ENCODE measurements at regions not wholly inside any gene's neighbourhood (a gene's known extent, or its start where the extent isn't known, plus 50 kb on each side); places are given as distances from the start of the nearest gene placed in this dataset.

DNA sequence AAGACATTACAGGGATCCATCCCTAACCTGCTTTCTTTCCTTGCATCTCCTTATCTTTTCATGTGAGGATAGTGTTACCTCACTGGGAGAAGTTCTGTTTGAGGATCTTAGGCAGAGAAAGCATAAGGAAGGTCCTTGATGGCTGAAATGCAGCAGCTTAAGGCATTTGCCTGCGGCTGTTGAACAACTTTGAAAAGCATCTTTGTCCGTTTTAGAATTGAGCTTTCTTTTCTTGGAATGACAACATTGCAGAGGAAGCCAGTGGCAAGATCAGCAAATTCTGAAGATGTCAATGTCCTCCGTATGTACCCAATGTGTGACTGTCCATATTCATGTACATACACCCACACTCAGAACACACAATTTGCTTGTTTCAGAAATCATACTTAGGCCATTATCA lies 436.2 kb downstream of the GABRG2 start:
- Mint-ChIP-seq H3K27ac (ENCODE audit: low read depth) (no peak overlapping the region), H3K9me3 (peaks cover 5% of the 10 kb centered on the region), H3K27me3 (no peaks in the 10 kb centered on the region), H3K36me3 (ENCODE audit: insufficient read depth) (no peaks in the 10 kb centered on the region), H3K4me1 (no peaks in the 10 kb centered on the region), H3K4me3 (no peak overlapping the region)
- ATAC-seq (replicated peaks; ENCODE audit: extremely low read depth, poor library complexity, severe bottlenecking) (no peak), DNase-seq (ENCODE audit: low spot score in 2 of 2) (no peak)

DNA sequence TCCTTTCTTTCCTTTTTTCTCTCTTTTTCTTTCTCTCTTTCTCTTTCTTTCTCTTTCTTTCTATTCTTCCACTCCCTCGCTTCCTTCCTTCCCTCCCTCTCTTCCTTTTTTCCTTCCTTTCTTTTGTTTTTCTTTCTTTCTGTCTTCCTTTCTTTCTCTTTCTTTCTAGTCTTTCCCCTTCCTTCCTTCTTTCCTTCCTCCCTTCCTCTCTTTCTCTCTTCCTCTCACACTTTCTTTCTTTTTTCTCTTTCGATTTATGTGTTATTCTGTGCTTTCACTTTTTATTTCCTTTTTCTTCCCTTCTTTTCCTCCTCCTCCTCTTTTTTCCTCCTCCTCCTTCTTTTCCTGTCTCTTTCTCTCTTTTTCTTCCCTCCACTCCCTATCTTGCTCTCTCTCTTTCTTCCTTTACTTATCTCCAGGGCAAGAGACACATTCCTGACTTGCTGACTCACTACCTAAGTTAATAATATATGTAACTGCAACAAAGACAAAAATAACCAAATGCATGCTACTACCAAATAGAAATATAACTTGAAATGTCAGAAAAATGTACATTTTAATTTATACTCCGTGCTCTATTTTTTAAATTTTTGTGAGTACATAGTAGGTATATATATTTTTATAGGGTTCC lies 445.5 kb downstream of the GABRG2 start:
- no peaks in the 10 kb centered on the region for H3K36me3 Mint-ChIP-seq (ENCODE audit: insufficient read depth)
- H3K9me3 Mint-ChIP-seq, result peaks cover 36% of the 10 kb centered on the region
- H3K27me3 Mint-ChIP-seq, result no peaks in the 10 kb centered on the region
- no peak overlapping the region for H3K4me3 Mint-ChIP-seq
- no peak overlapping the region for H3K27ac Mint-ChIP-seq (ENCODE audit: low read depth)
- H3K4me1 Mint-ChIP-seq, result no peaks in the 10 kb centered on the region
- no peak for DNase-seq (ENCODE audit: low spot score in 2 of 2)
- ATAC-seq (replicated peaks; ENCODE audit: extremely low read depth, poor library complexity, severe bottlenecking), result no peak

DNA sequence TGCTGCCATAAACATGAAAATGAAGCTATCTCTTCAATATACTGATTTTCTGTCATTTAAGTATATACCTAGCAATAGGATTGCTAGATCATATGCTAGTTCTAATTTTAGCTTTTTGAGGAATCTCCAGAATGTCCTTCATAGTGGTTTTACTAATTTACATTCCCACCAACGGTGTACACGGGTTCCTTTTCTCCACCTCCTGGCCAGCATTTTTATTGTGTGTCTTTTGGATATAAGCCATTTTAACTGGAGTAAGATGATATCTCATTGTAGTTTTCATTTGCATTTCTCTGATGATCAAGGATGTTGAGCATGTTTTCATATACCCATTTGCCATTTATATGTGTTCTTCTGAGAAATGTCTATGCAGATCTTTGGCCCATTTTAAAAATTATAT lies 446.5 kb downstream of the GABRG2 start:
- peaks cover 42% of the 10 kb centered on the region for H3K9me3 Mint-ChIP-seq
- no peak for ATAC-seq (replicated peaks; ENCODE audit: extremely low read depth, poor library complexity, severe bottlenecking)
- DNase-seq (ENCODE audit: low spot score in 2 of 2), result no peak
- H3K27me3 Mint-ChIP-seq, result no peaks in the 10 kb centered on the region
- H3K27ac Mint-ChIP-seq (ENCODE audit: low read depth), result no peak overlapping the region
- H3K36me3 Mint-ChIP-seq (ENCODE audit: insufficient read depth), result no peaks in the 10 kb centered on the region
- no peak overlapping the region for H3K4me3 Mint-ChIP-seq
- no peaks in the 10 kb centered on the region for H3K4me1 Mint-ChIP-seq

DNA sequence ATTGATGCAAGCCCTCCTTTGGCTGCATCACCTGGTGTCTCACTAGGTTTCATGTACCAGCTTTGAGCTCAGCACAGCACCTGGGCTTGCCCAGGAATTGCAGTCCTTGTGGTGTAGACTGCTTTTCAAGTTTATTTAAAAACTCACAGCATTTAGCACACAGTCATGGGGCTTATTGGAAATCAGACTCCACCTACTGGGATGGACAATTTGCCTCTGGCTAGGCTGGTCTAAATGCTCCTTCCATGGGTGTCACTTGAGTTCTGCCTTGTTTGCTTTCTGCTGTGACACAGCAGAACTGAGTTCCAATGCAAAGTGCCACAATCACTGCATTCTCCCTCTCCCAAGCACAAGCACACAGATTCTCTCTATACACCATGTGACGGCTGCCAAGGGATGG lies 453.3 kb downstream of the GABRG2 start:
- Mint-ChIP-seq H3K4me3 (no peak overlapping the region), H3K9me3 (peaks cover 38% of the 10 kb centered on the region), H3K27me3 (no peaks in the 10 kb centered on the region), H3K36me3 (ENCODE audit: insufficient read depth) (no peaks in the 10 kb centered on the region), H3K27ac (ENCODE audit: low read depth) (no peak overlapping the region), H3K4me1 (no peaks in the 10 kb centered on the region)
- DNase-seq (ENCODE audit: low spot score in 2 of 2), result no peak
- ATAC-seq (replicated peaks; ENCODE audit: extremely low read depth, poor library complexity, severe bottlenecking), result no peak

DNA sequence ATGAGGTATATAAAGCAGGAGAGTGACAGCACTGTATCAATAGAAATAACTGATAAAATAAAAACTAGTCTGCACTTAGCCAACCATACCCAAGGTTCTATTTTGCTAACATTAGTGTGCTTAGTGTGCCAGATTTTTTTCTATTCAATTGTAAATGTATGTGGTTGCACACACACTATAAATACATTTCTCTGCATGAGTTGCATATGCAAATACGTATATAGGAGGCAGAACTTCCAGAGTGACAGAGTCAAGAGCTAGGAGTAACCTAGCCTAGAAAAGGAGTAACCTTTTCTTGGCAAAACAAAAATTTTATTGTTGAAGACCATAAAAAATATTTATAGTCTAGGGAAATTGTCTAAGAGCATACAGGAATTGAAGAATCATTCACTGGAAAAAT lies 461.6 kb downstream of the GABRG2 start:
- DNase-seq (ENCODE audit: low spot score in 2 of 2) (no peak), ATAC-seq (replicated peaks; ENCODE audit: extremely low read depth, poor library complexity, severe bottlenecking) (no peak)
- no peaks in the 10 kb centered on the region for H3K4me1 Mint-ChIP-seq
- peaks cover 23% of the 10 kb centered on the region for H3K9me3 Mint-ChIP-seq
- peaks cover 1% of the 10 kb centered on the region for H3K36me3 Mint-ChIP-seq (ENCODE audit: insufficient read depth)
- H3K27ac Mint-ChIP-seq (ENCODE audit: low read depth), result no peak overlapping the region
- H3K27me3 Mint-ChIP-seq, result no peaks in the 10 kb centered on the region
- no peak overlapping the region for H3K4me3 Mint-ChIP-seq

DNA sequence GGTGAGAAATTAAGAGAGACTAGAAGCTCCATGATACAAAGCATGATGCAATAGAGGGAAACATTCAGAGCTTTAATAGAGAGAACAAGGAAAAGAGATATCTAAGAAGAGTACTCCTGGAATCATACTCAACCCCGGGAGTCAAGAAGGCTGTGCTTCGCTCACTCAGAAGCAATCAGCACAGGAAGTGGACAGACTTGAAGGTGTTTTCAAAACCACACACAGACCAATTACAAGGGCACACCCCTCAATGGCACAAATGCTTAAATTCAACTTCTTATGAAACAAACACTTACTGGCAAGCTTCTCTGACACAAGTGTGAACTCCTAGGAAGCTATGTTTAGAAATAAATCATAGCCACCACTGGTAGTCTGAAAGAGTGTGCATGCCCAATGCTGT lies 462.3 kb downstream of the GABRG2 start:
- Mint-ChIP-seq H3K27ac (ENCODE audit: low read depth) (no peak overlapping the region), H3K4me3 (no peak overlapping the region), H3K36me3 (ENCODE audit: insufficient read depth) (peaks cover 1% of the 10 kb centered on the region), H3K4me1 (no peaks in the 10 kb centered on the region), H3K27me3 (no peaks in the 10 kb centered on the region), H3K9me3 (peaks cover 18% of the 10 kb centered on the region)
- DNase-seq (ENCODE audit: low spot score in 2 of 2), result no peak
- ATAC-seq (replicated peaks; ENCODE audit: extremely low read depth, poor library complexity, severe bottlenecking), result no peak

DNA sequence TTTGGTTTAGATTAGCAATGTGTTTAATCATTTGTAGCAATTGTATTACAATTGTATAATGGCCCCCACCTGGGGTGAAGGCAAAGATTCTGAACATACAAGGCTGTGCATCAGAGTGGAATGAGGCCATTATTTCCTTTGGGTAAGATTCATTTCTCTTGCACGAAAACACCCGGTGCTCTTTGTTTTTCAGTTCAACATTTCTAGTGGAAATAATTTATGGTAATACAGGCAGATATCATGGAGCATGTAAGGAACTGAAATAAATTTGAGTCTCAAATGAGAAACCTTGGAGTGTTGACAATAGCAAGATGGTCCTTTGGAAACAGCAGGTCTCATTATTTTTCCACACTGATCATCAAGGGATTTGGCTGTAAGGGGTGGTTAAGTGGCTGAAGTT lies 475.9 kb downstream of the GABRG2 start:
- DNase-seq (ENCODE audit: low spot score in 2 of 2) (no peak), ATAC-seq (replicated peaks; ENCODE audit: extremely low read depth, poor library complexity, severe bottlenecking) (no peak)
- Mint-ChIP-seq H3K9me3 (peaks cover 6% of the 10 kb centered on the region), H3K27me3 (no peaks in the 10 kb centered on the region), H3K4me3 (no peak overlapping the region), H3K4me1 (no peaks in the 10 kb centered on the region), H3K27ac (ENCODE audit: low read depth) (no peak overlapping the region), H3K36me3 (ENCODE audit: insufficient read depth) (no peaks in the 10 kb centered on the region)

DNA sequence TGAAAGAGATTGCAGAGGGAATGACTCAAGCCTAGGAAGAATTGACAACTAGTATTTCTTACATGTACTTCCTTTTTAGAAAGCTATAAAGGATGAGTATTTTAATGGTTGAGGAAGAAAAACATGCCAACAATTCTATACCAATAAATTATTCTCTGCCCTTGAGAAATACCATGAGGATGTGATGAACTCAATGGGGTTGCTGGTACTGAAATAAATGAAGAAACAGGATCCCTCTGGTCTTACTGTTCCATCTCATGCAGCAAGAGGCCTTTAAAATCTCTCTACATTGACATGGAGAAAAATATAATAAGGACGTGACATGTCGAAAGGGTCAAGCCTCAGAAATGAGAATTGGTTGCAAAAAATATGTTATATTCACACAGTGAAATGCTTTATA lies 477.3 kb downstream of the GABRG2 start:
- no peaks in the 10 kb centered on the region for H3K36me3 Mint-ChIP-seq (ENCODE audit: insufficient read depth)
- H3K27ac Mint-ChIP-seq (ENCODE audit: low read depth), result no peak overlapping the region

DNA sequence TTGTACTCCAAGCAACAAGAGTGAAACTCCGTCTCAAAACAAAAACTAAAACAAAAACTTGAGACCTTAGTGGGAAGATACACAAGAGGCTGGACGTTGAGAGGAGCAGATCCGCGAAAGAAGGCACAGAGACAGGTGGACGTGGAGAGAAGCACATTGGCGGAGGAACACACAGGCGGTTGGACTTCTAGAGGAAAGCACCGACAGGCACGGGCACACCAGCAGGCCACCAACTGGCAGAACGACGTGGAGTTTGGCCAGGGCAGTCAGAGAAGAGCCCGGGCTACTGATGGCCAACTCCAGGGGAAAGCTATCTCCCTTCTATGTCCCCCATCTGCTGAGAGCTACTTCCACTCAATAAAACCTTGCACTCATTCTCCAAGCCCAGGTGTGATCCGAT lies 482.7 kb downstream of the GABRG2 start:
- H3K4me3 Mint-ChIP-seq, result no peak overlapping the region
- DNase-seq (ENCODE audit: low spot score in 2 of 2) (no peak), ATAC-seq (replicated peaks; ENCODE audit: extremely low read depth, poor library complexity, severe bottlenecking) (no peak)
- H3K36me3 Mint-ChIP-seq (ENCODE audit: insufficient read depth), result no peaks in the 10 kb centered on the region
- no peaks in the 10 kb centered on the region for H3K27me3 Mint-ChIP-seq
- no peak overlapping the region for H3K27ac Mint-ChIP-seq (ENCODE audit: low read depth)
- H3K4me1 Mint-ChIP-seq, result no peaks in the 10 kb centered on the region
- peaks cover 15% of the 10 kb centered on the region for H3K9me3 Mint-ChIP-seq

More for the DNA sequence above, 477.3 kb downstream of the GABRG2 start:
- no peak overlapping the region for H3K4me3 Mint-ChIP-seq
- H3K9me3 Mint-ChIP-seq, result peaks cover 9% of the 10 kb centered on the region
- no peaks in the 10 kb centered on the region for H3K4me1 Mint-ChIP-seq
- no peak for ATAC-seq (replicated peaks; ENCODE audit: extremely low read depth, poor library complexity, severe bottlenecking)
- no peaks in the 10 kb centered on the region for H3K27me3 Mint-ChIP-seq
- DNase-seq (ENCODE audit: low spot score in 2 of 2), result no peak

DNA sequence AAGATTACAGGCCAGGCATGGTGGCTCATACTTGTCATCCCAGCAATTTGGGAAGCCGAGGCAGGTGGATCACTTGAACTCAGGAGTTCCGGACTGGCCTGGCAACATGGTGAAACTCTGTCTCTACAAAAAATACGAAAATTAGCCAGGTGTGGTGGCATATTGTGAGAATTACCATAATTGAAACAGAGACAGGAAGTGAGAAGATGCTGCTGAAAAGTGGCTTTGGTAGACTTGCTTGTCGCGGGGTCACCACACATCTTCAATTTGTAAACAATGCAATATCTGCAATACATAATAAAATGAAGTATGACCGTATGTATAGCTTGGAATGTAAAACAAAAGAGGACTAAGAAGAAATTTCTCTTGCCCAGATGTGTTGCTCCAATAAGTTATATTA lies 490.5 kb downstream of the GABRG2 start:
- H3K4me1 Mint-ChIP-seq, result no peaks in the 10 kb centered on the region
- no peak for ATAC-seq (replicated peaks; ENCODE audit: extremely low read depth, poor library complexity, severe bottlenecking)
- no peak for DNase-seq (ENCODE audit: low spot score in 2 of 2)
- H3K36me3 Mint-ChIP-seq (ENCODE audit: insufficient read depth), result no peaks in the 10 kb centered on the region
- H3K9me3 Mint-ChIP-seq, result peaks cover 5% of the 10 kb centered on the region
- H3K4me3 Mint-ChIP-seq, result no peak overlapping the region
- no peak overlapping the region for H3K27ac Mint-ChIP-seq (ENCODE audit: low read depth)
- H3K27me3 Mint-ChIP-seq, result no peaks in the 10 kb centered on the region

DNA sequence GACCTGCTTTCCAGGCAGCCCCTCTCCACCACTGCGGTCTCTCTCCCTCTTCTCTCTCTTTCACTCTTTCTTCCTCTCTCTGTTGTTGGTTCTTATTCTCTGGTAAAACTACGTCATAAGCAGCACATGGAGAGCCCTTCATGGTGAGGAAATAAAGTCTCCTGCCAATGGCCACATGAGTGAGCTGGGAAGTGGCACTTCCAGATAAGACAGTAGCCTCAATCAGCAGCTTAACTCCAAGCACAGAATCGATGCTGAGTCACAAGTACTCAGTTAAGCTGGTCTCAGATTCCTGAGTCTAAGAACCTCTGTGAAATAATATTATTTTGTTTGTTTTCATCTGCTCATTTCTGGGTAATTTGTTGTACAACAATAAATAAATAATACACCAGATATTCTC lies 500.1 kb downstream of the GABRG2 start:
- no peak for ATAC-seq (replicated peaks; ENCODE audit: extremely low read depth, poor library complexity, severe bottlenecking)
- DNase-seq (ENCODE audit: low spot score in 2 of 2), result no peak
- Mint-ChIP-seq H3K4me1 (no peaks in the 10 kb centered on the region), H3K27me3 (no peaks in the 10 kb centered on the region), H3K36me3 (ENCODE audit: insufficient read depth) (peaks cover 1% of the 10 kb centered on the region), H3K9me3 (peaks cover 18% of the 10 kb centered on the region), H3K27ac (ENCODE audit: low read depth) (no peak overlapping the region), H3K4me3 (no peak overlapping the region)

DNA sequence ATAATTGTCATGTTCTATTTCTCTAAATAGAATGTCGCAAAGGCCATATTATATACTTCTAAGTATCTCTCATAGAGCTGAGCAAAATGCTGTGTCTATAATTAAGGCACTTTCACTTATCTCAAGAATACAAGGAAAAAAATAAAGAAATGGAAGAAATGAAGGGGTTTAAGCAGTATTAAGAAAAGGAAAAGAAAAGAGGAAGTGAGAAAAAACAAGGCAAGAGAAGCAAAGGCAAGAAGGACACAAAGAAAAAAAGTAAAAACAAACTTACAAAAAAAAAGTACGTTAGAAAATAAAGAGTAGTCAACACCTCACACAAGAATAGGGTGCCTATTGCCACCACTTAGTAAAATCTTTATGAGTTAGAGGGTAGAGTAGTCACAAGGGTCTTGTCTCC lies 506.2 kb downstream of the GABRG2 start:
- no peak overlapping the region for H3K27ac Mint-ChIP-seq (ENCODE audit: low read depth)
- H3K27me3 Mint-ChIP-seq, result no peaks in the 10 kb centered on the region
- no peaks in the 10 kb centered on the region for H3K4me1 Mint-ChIP-seq
- peaks cover 12% of the 10 kb centered on the region for H3K9me3 Mint-ChIP-seq
- no peak overlapping the region for H3K4me3 Mint-ChIP-seq
- no peak for ATAC-seq (replicated peaks; ENCODE audit: extremely low read depth, poor library complexity, severe bottlenecking)
- DNase-seq (ENCODE audit: low spot score in 2 of 2), result no peak
- peaks cover 1% of the 10 kb centered on the region for H3K36me3 Mint-ChIP-seq (ENCODE audit: insufficient read depth)

DNA sequence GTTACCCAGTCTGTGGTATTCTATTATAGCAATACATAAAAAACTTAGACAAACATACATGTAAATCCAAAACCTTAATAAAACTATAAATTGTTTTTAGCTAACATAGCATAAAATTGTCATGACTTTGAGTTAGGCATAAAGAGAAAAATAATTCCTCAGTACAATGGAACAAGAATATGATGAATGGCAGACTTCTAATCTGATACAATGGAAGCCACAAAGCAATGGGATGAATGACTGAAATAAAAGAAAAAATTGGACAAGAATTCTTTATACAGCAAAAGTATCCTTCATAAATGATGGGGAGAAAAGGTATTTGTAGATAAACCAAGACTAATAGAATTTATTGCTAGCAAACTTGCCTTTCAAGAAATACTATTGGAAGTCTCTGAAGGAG lies 524.2 kb downstream of the GABRG2 start:
- no peaks in the 10 kb centered on the region for H3K36me3 Mint-ChIP-seq (ENCODE audit: insufficient read depth)
- H3K4me1 Mint-ChIP-seq, result no peaks in the 10 kb centered on the region
- no peak overlapping the region for H3K4me3 Mint-ChIP-seq
- ATAC-seq (replicated peaks; ENCODE audit: extremely low read depth, poor library complexity, severe bottlenecking) (no peak), DNase-seq (ENCODE audit: low spot score in 2 of 2) (no peak)
- no peaks in the 10 kb centered on the region for H3K27me3 Mint-ChIP-seq
- no peak overlapping the region for H3K27ac Mint-ChIP-seq (ENCODE audit: low read depth)
- no peaks in the 10 kb centered on the region for H3K9me3 Mint-ChIP-seq

DNA sequence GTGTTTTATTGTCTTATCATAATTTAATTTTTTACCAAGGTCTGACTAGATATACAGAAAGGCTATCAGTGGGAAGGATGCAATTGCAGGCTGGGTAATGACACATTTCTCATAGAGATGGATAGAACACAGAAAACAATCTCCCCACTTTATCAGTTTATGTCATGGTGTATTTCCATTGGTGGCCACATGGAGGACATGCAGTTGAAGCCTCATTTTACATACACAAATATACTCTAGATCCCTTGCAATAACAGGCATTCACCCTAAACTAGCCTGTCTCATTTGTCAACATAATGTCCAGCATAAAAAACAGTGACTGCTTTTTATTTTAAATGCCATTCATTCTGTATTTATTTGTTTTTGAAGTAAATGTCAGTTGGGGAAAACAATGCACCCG lies 526.3 kb downstream of the GABRG2 start:
- no peaks in the 10 kb centered on the region for H3K27me3 Mint-ChIP-seq
- no peaks in the 10 kb centered on the region for H3K9me3 Mint-ChIP-seq
- no peak overlapping the region for H3K4me3 Mint-ChIP-seq
- ATAC-seq (replicated peaks; ENCODE audit: extremely low read depth, poor library complexity, severe bottlenecking) (no peak), DNase-seq (ENCODE audit: low spot score in 2 of 2) (no peak)
- no peaks in the 10 kb centered on the region for H3K36me3 Mint-ChIP-seq (ENCODE audit: insufficient read depth)
- H3K27ac Mint-ChIP-seq (ENCODE audit: low read depth), result no peak overlapping the region
- H3K4me1 Mint-ChIP-seq, result no peaks in the 10 kb centered on the region

Data from central memory CD8-positive, alpha-beta T cell (primary cell).